ENCODE measurements at regions not wholly inside any gene's neighbourhood (a gene's known extent, or its start where the extent isn't known, plus 50 kb on each side); places are given as distances from the start of the nearest gene placed in this dataset.

- TF ChIP-seq ZNF785 (CRISPR knock-in tag; IDR thresholded peaks at IDR 0.05) (no peak), ZFPM2 (CRISPR knock-in tag; IDR thresholded peaks at IDR 0.05) (no peak), POLR2A (conservative IDR thresholded peaks at IDR 0.05) (no peak), MAX (CRISPR knock-in tag; IDR thresholded peaks at IDR 0.05) (no peak), REST (IDR thresholded peaks at IDR 0.05; ENCODE audit: borderline replicate concordance) (no peak), REST (CRISPR knock-in tag; IDR thresholded peaks at IDR 0.05; ENCODE audit: low read depth) (no peak), SMARCE1 (IDR thresholded peaks at IDR 0.05) (no peak), RCOR1 (IDR thresholded peaks at IDR 0.05; ENCODE audit: borderline replicate concordance in 1 of 2, low read depth in 2 of 2, low read length in 2 of 2) (no peak), RAD21 (CRISPR knock-in tag; conservative IDR thresholded peaks at IDR 0.05 in 1 of 2, IDR thresholded peaks at IDR 0.05 in 1 of 2) (no peak), KLF16 (IDR thresholded peaks at IDR 0.05) (no peak), ZNF707 (CRISPR knock-in tag; conservative IDR thresholded peaks at IDR 0.05) (no peak), MNT (conservative IDR thresholded peaks at IDR 0.05) (no peak), SMC3 (conservative IDR thresholded peaks at IDR 0.05; ENCODE audit: insufficient read depth, low read depth, low read length) (no peak), PRMT5 (CRISPR knock-in tag; IDR thresholded peaks at IDR 0.05) (no peak), CTCF (IDR thresholded peaks at IDR 0.05 in 2 of 3, conservative IDR thresholded peaks at IDR 0.05 in 1 of 3; ENCODE audit: insufficient read depth in 2 of 3, low read depth in 1 of 3, low read length in 3 of 3) (no peak)
Measured at GRCh38 chr21:31446226-31446855, 102.3 kb upstream of the TIAM1 start.
